ENCODE measurements at regions not wholly inside any gene's neighbourhood (a gene's known extent, or its start where the extent isn't known, plus 50 kb on each side); places are given as distances from the start of the nearest gene placed in this dataset.

DNA sequence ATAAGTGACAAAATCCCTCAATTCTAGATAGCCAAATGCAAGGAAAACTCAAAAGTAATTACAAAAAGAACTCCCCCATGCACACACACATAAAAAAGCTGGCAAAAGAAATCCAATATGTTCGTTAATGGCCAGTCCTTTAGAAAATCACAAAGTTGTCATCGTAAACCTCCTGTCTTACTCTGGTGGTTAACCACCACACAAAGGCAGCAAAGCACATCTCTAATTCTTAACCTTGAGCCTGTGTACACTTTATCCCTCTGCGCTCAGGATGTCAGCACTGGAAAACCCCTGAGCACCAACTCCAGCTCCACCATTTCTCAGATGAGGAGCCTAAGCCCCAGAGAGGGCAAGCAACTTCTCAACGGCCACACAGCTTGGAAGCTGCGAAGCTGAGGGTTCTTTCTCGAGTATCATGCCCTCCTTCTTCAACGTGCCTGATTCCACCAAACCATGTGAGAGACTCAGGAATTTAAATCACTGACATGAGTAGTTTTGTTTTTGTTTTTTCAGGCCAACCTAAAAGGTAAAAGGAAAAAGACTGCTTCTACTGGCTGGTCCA lies 72.5 kb downstream of the C16orf95 start:
- no peak for DNase-seq

GRCh38 chr16:87245511-87245910 lies 71.7 kb downstream of the C16orf95 start:
- DNase-seq: no peak

DNA sequence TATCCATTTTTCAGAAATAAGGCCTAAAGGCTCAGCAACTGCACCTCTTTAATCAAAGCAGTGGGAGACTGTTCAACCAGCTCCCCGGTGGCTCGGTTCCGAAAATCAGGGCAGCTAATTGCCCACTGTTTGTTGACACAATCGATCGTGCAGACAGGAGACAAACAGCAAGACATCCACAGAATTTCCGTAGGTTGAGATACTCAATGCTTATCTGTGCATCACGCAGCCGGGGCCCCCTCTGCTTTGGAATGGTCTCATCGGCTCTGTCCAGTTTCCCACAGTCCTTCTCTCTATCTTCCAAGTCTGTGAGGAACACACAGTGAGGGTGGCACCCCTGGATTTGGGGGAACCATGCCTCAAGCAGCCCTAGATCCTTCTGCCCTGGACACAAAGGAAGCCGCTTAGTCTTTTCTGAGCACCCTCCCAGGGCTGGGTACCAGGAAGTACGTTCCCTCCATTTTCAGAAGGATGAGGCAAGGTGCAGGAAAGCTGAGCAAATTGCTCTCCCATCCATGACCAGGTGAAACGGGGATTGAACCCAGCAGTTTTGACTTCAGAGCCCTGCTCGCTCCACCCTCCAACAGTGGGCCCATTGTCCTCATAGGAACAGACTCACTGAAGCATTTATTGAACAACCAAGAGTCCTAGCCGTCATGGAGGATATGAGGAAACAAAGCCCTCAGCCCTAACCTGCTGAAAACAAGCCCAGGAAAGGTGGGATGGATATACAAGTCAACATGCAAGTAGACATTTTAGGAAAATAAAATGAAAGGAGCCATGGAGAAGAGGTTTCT lies 70.7 kb downstream of the C16orf95 start:
- no peak for DNase-seq

- no peak for DNase-seq
These were observed 68.5 kb downstream of the C16orf95 start for GRCh38 chr16:87248714-87249113.

- DNase-seq: no peak
These were observed 67.8 kb downstream of the C16orf95 start for GRCh38 chr16:87249425-87249824.

GRCh38 chr16:87250431-87250960 lies 66.7 kb downstream of the C16orf95 start:
- DNase-seq: no peak

DNA sequence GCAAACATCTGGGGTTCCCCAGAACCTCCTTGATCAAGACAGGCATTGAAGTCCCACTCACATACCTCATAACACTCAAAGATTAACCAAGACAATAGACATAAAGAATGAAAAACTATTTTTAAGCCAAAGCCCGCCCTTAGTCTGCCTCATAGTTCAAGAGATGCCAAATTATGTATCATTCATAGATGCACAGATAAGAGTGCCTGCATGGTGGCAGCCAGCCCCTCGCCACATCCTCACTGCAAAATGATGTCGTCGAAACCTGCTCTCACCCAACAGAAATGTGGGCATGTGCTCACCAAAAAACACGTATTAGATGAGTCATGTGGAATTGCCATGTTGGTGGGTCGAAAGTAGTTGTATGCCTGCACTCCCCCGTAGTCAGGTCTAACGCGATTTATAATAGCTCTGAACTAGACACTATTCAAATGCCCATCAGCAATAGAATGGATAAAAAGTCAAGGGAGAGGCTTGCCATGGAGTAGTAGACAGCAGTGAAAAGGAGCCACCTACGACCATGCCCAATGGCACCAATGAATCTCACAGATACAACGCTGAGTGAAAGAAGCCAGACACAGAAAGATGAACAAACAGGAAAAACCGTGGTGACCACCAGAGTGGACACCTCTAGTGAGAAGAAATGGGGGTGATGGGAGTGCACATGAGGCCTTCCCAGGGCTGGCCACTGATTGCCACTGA lies 64.8 kb downstream of the C16orf95 start:
- DNase-seq: no peak
